Liver (tissue), 7 donors: ENCODE measurements at regions not wholly inside any gene's neighbourhood (a gene's known extent, or its start where the extent isn't known, plus 50 kb on each side); places are given as distances from the start of the nearest gene placed in this dataset.

Experiments used
- DNase-seq: peaks from one replicate; pipeline ENCODE4 v3.0.0-alpha.2; 2017; ENCODE audit warnings: low spot score
- H3K27ac ChIP-seq, 2 donors: one replicate each; pipeline ENCODE4 v1.7.0; 2013; ENCODE audit warnings: inconsistent platforms in 2 of 2, low read length in 2 of 2, control low read depth in 1 of 2, low read depth in 1 of 2, mild to moderate bottlenecking in 1 of 2
- H3K27me3 ChIP-seq, 4 donors: one replicate each; pipeline versions ENCODE4 v1.6.1 to v1.7.0; 2013; ENCODE audit warnings: low read length in 3 of 4, inconsistent platforms in 1 of 4, mild to moderate bottlenecking in 1 of 4, moderate library complexity in 1 of 4; ENCODE audit not compliant: control insufficient read depth in 4 of 4, insufficient read depth in 4 of 4
- H3K36me3 ChIP-seq, 4 donors: one replicate each; pipeline versions ENCODE4 v1.6.1 to v1.7.0; 2013; ENCODE audit warnings: low read length in 3 of 4, mild to moderate bottlenecking in 3 of 4, low read depth in 1 of 4, moderate library complexity in 1 of 4; ENCODE audit not compliant: control insufficient read depth in 4 of 4, insufficient read depth in 3 of 4
- H3K4me1 ChIP-seq, 4 donors: one replicate each; pipeline versions ENCODE4 v1.6.1 to v1.7.0; 2013; ENCODE audit warnings: low read length in 3 of 4, mild to moderate bottlenecking in 3 of 4, moderate library complexity in 1 of 4; ENCODE audit not compliant: control insufficient read depth in 4 of 4, insufficient read depth in 4 of 4
- H3K4me3 ChIP-seq, 3 donors: one replicate each; pipeline versions ENCODE4 v1.6.1 to v1.7.0; 2013; ENCODE audit warnings: low read length in 3 of 3, control low read depth in 1 of 3, low read depth in 1 of 3, mild to moderate bottlenecking in 1 of 3
- H3K9ac ChIP-seq, 2 donors: one replicate each; pipeline ENCODE4 v1.7.0; 2013; ENCODE audit warnings: low read length in 2 of 2, mild to moderate bottlenecking in 2 of 2, moderate library complexity in 2 of 2, control low read depth in 1 of 2, low read depth in 1 of 2
- H3K9me3 ChIP-seq, 4 donors: one replicate each; pipeline versions ENCODE4 v1.6.1 to v1.7.0; 2013; ENCODE audit warnings: low read length in 3 of 4; ENCODE audit not compliant: control insufficient read depth in 4 of 4
- ATF3 ChIP-seq: IDR thresholded peaks from 2 replicates; pipeline ENCODE4 v1.6.1; 2016; ENCODE audit warnings: antibody characterized with exemption
- EGR1 ChIP-seq, 2 donors: IDR thresholded peaks; 2 replicates each; pipeline ENCODE4 v1.6.1; 2016 to 2018; ENCODE audit warnings: antibody characterized with exemption in 2 of 2, low read depth in 2 of 2
- FOXA1 ChIP-seq: IDR thresholded peaks from 2 replicates; pipeline ENCODE4 v1.6.1; 2016; ENCODE audit warnings: antibody characterized with exemption
- FOXA2 ChIP-seq: IDR thresholded peaks from 2 replicates; pipeline ENCODE4 v1.6.1; 2016; ENCODE audit warnings: antibody characterized with exemption
- GABPA ChIP-seq, 2 donors: IDR thresholded peaks in 1 of 2; conservative IDR thresholded peaks in 1 of 2; 2 replicates each; pipeline ENCODE4 v1.6.1; 2016; ENCODE audit warnings: antibody characterized with exemption in 2 of 2, mild to moderate bottlenecking in 1 of 2, moderate library complexity in 1 of 2
- HNF4A ChIP-seq, 2 donors: conservative IDR thresholded peaks; 2 replicates each; pipeline ENCODE4 v1.6.1; 2016; ENCODE audit warnings: antibody characterized with exemption in 2 of 2, mild to moderate bottlenecking in 2 of 2
- HNF4G ChIP-seq: IDR thresholded peaks from 2 replicates; pipeline ENCODE4 v1.6.1; 2016; ENCODE audit warnings: antibody characterized with exemption
- JUND ChIP-seq, 2 donors: IDR thresholded peaks; 2 replicates each; pipeline ENCODE4 v1.6.1; 2016; ENCODE audit warnings: antibody characterized with exemption in 2 of 2
- NR2F2 ChIP-seq: IDR thresholded peaks from 2 replicates; pipeline ENCODE4 v1.6.1; 2016; ENCODE audit warnings: antibody characterized with exemption
- RAD21 ChIP-seq, 2 donors: IDR thresholded peaks; 2 replicates each; pipeline ENCODE4 v1.6.1; 2016; ENCODE audit warnings: antibody characterized with exemption in 2 of 2, mild to moderate bottlenecking in 2 of 2
- REST ChIP-seq: IDR thresholded peaks from 2 replicates; pipeline ENCODE4 v1.6.1; 2016; ENCODE audit warnings: antibody characterized with exemption, mild to moderate bottlenecking
- RXRA ChIP-seq, 2 donors: IDR thresholded peaks; 2 replicates each; pipeline ENCODE4 v1.6.1; 2017 to 2018; ENCODE audit warnings: antibody characterized with exemption in 2 of 2, mild to moderate bottlenecking in 1 of 2
- SP1 ChIP-seq: IDR thresholded peaks from 2 replicates; pipeline ENCODE4 v1.6.1; 2018; ENCODE audit warnings: antibody characterized with exemption, mild to moderate bottlenecking
- YY1 ChIP-seq: IDR thresholded peaks from 2 replicates; pipeline ENCODE4 v1.6.1; 2016; ENCODE audit warnings: antibody characterized with exemption, mild to moderate bottlenecking
- ZBTB33 ChIP-seq: IDR thresholded peaks from 2 replicates; pipeline ENCODE4 v1.6.1; 2016; ENCODE audit warnings: antibody characterized with exemption
- WGBS: extraction: QIAGEN DNeasy Blood & Tissue Kit; methylation state at CpG from one replicate; pipeline ENCODE4 v1.1.7; 2013; 5-methylcytosine and 5-hydroxymethylcytosine counted together
- donor health status: healthy.
- donor health status: healthy.
- donor health status: healthy.
- donor health status: healthy.

GRCh38 chr18:42623935-42624334, 491.6 kb downstream of the RIT2 start:
- TF ChIP-seq RAD21 (IDR thresholded peaks at IDR 0.05) = no peak
- no peak for TF ChIP-seq HNF4G
- TF ChIP-seq GABPA (IDR thresholded peaks at IDR 0.05 in 1 of 2, conservative IDR thresholded peaks at IDR 0.05 in 1 of 2) = no peak
- TF ChIP-seq REST = no peak
- TF ChIP-seq ATF3 = no peak
- no peak for TF ChIP-seq SP1
- no peak for TF ChIP-seq JUND (IDR thresholded peaks at IDR 0.05)
- no peak for TF ChIP-seq NR2F2
- TF ChIP-seq RXRA (IDR thresholded peaks at IDR 0.05) = no peak
- no peak for TF ChIP-seq EGR1 (IDR thresholded peaks at IDR 0.05; ENCODE audit: low read depth in 2 of 2)
- TF ChIP-seq FOXA2 = no peak
- TF ChIP-seq ZBTB33 = no peak
- no peak for TF ChIP-seq FOXA1
- DNase-seq = no peak
- Histone ChIP-seq H3K9ac (no peak overlapping the region), H3K27ac (no peak overlapping the region), H3K4me3 (no peak overlapping the region), H3K4me1 (no peaks in the 10 kb centered on the region), H3K27me3 (no peaks in the 10 kb centered on the region), H3K36me3 (no peaks in the 10 kb centered on the region), H3K9me3 (no peaks in the 10 kb centered on the region)
- WGBS = 90% methylated on average over 4 of the region's 4 CpGs

GRCh38 chr18:42632801-42633200, 482.7 kb downstream of the RIT2 start:
- no peak overlapping the region for H3K4me3 ChIP-seq
- H3K9me3 ChIP-seq = no peaks in the 10 kb centered on the region
- no peaks in the 10 kb centered on the region for H3K36me3 ChIP-seq
- TF ChIP-seq FOXA2 = no peak
- TF ChIP-seq EGR1 (IDR thresholded peaks at IDR 0.05; ENCODE audit: low read depth in 2 of 2) = no peak
- no peak for TF ChIP-seq HNF4A (conservative IDR thresholded peaks at IDR 0.05)
- TF ChIP-seq YY1 = no peak
- no peak overlapping the region for H3K27ac ChIP-seq
- no peak for DNase-seq
- peaks cover 0 to 11% (median 3%) of the 10 kb centered on the region in 4 donors for H3K4me1 ChIP-seq
- WGBS = 81% methylated on average over 1 of the region's 1 CpG
- H3K27me3 ChIP-seq = no peaks in the 10 kb centered on the region
- no peak overlapping the region for H3K9ac ChIP-seq
